Neural cell (in vitro differentiated cells): ENCODE measurements at regions not wholly inside any gene's neighbourhood (a gene's known extent, or its start where the extent isn't known, plus 50 kb on each side); places are given as distances from the start of the nearest gene placed in this dataset.

Experiments
- H2AFZ ChIP-seq: fragments of 200-600, 300-800 bp; sonication (generic), shearing (Covaris generic); 2 replicates; pipeline ENCODE4 v1.6.0; 2014; ENCODE audit warnings: low read depth, mild to moderate bottlenecking, antibody characterized with exemption, low read length, moderate library complexity
- H3F3A ChIP-seq: fragments of 200-600 bp; shearing (Covaris generic); 2 replicates; pipeline ENCODE4 v1.6.1; 2016; ENCODE audit warnings: mild to moderate bottlenecking, moderate library complexity, mixed read lengths, antibody characterized with exemption, low read length; ENCODE audit not compliant: insufficient read depth, poor library complexity, severe bottlenecking
- H3K27ac ChIP-seq: fragments of 200-600, 300-800 bp; sonication (generic), shearing (Covaris generic); 2 replicates; pipeline ENCODE4 v1.5.1; 2014; ENCODE audit warnings: mild to moderate bottlenecking, low read length, moderate library complexity
- H3K27me3 ChIP-seq: fragments of 300-800, 200-600 bp; sonication (generic), shearing (Covaris generic); 2 replicates; pipeline ENCODE4 v1.6.0; 2014; ENCODE audit warnings: mild to moderate bottlenecking, low read depth, low read length, moderate library complexity; ENCODE audit not compliant: insufficient read depth
- H3K36me3 ChIP-seq: fragments of 300-800, 200-600 bp; sonication (generic), shearing (Covaris generic); 2 replicates; pipeline ENCODE4 v1.5.1; 2014; ENCODE audit warnings: mild to moderate bottlenecking, antibody characterized with exemption, low read length, moderate library complexity; ENCODE audit not compliant: insufficient read depth
- H3K4me2 ChIP-seq: fragments of 300-800, 200-600 bp; sonication (generic), shearing (Covaris generic); 2 replicates; pipeline ENCODE4 v1.6.0; 2014; ENCODE audit warnings: mild to moderate bottlenecking, low read length
- H3K4me3 ChIP-seq: fragments of 300-800, 200-600 bp; sonication (generic), shearing (Covaris generic); 2 replicates; pipeline ENCODE4 v1.5.1; 2014; ENCODE audit warnings: mild to moderate bottlenecking, low read length, moderate library complexity
- H3K79me2 ChIP-seq: fragments of 200-600 bp; shearing (Covaris generic); replicated peaks from 2 replicates; pipeline ENCODE4 v1.6.0; 2014; ENCODE audit warnings: mild to moderate bottlenecking, low read length, moderate library complexity; ENCODE audit not compliant: insufficient read depth
- H3K9ac ChIP-seq: fragments of 300-800, 200-600 bp; sonication (generic), shearing (Covaris generic); 2 replicates; pipeline ENCODE4 v1.6.1; 2016; ENCODE audit warnings: mild to moderate bottlenecking, low read length, mixed read lengths
- H3K9me2 ChIP-seq: fragments of 200-600 bp; shearing (Covaris generic); 2 replicates; pipeline ENCODE4 v1.6.1; 2016; ENCODE audit warnings: mild to moderate bottlenecking, low read length, mixed read lengths; ENCODE audit not compliant: insufficient read depth
- H3K9me3 ChIP-seq: fragments of 200-600, 300-800 bp; sonication (generic), shearing (Covaris generic); 2 replicates; pipeline ENCODE4 v1.6.1; 2016; ENCODE audit warnings: mild to moderate bottlenecking, mixed run types, low read length, moderate library complexity, mixed read lengths
- H4K20me1 ChIP-seq: fragments of 200-600 bp; shearing (Covaris generic); 2 replicates; pipeline ENCODE4 v1.6.1; 2016; ENCODE audit warnings: mild to moderate bottlenecking, mixed run types; ENCODE audit not compliant: insufficient read depth
- EP300 ChIP-seq: fragments of 450-650 bp; conservative IDR thresholded peaks from 2 replicates; pipeline ENCODE4 v1.6.1; 2014; ENCODE audit warnings: antibody characterized with exemption, mild to moderate bottlenecking, moderate library complexity; ENCODE audit not compliant: poor library complexity, severe bottlenecking
- MXI1 ChIP-seq: fragments of 450-650 bp; conservative IDR thresholded peaks from 2 replicates; pipeline ENCODE4 v1.6.1; 2014; ENCODE audit warnings: antibody characterized with exemption, mild to moderate bottlenecking; ENCODE audit not compliant: poor library complexity, severe bottlenecking
- POLR2AphosphoS5 ChIP-seq: IDR thresholded peaks from 2 replicates; pipeline ENCODE4 v1.6.1; 2012
- SMC3 ChIP-seq: fragments of 450-650 bp; conservative IDR thresholded peaks from 2 replicates; pipeline ENCODE4 v1.6.1; 2014; ENCODE audit warnings: antibody characterized with exemption, mild to moderate bottlenecking, moderate library complexity; ENCODE audit not compliant: poor library complexity
- TAF1 ChIP-seq: IDR thresholded peaks from 2 replicates; pipeline ENCODE4 v1.6.1; 2012; ENCODE audit warnings: low read depth
- TF ChIP-seq, protein P1 (sequence below): IDR thresholded peaks from 2 replicates; pipeline ENCODE4 v1.6.1; 2012; ENCODE audit warnings: borderline replicate concordance
- TF ChIP-seq, protein P2 (sequence below): fragments of 450-650 bp; IDR thresholded peaks from 2 replicates; pipeline ENCODE4 v1.5.1; 2014; ENCODE audit warnings: antibody characterized with exemption, mild to moderate bottlenecking, moderate library complexity; ENCODE audit not compliant: poor library complexity, severe bottlenecking

DNA sequence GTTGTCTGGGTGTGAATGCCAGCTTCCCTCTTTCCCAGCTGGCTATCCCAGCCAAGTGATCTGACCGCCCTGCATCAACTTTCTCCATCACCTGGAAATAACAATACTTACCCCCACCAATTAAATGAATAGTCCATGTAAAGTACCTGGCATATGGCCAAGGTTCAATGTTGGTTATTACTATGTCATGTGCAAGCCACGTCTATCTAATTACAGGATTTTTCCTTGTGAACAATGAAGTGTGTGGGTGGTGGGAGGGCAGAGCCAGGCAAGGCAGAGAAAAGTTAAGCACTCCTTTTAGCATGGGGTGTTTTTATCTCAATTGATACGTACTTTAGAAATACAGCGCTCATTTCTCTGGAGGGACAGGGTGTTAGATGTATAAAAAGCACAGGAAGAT, 121.1 kb downstream of the NHLRC3 start:
- Histone ChIP-seq H4K20me1 (no peaks in the 10 kb centered on the region), H3K79me2 (no peaks in the 10 kb centered on the region), H3K9me3 (no peaks in the 10 kb centered on the region), H3K9ac (no peak overlapping the region), H3F3A (no peaks in the 10 kb centered on the region), H3K4me3 (no peak overlapping the region), H3K27ac (no peak overlapping the region), H2AFZ (no peak overlapping the region), H3K27me3 (no peaks in the 10 kb centered on the region), H3K9me2 (no peaks in the 10 kb centered on the region), H3K4me2 (no peak overlapping the region), H3K36me3 (no peaks in the 10 kb centered on the region)
- TF ChIP-seq, protein P1, sequence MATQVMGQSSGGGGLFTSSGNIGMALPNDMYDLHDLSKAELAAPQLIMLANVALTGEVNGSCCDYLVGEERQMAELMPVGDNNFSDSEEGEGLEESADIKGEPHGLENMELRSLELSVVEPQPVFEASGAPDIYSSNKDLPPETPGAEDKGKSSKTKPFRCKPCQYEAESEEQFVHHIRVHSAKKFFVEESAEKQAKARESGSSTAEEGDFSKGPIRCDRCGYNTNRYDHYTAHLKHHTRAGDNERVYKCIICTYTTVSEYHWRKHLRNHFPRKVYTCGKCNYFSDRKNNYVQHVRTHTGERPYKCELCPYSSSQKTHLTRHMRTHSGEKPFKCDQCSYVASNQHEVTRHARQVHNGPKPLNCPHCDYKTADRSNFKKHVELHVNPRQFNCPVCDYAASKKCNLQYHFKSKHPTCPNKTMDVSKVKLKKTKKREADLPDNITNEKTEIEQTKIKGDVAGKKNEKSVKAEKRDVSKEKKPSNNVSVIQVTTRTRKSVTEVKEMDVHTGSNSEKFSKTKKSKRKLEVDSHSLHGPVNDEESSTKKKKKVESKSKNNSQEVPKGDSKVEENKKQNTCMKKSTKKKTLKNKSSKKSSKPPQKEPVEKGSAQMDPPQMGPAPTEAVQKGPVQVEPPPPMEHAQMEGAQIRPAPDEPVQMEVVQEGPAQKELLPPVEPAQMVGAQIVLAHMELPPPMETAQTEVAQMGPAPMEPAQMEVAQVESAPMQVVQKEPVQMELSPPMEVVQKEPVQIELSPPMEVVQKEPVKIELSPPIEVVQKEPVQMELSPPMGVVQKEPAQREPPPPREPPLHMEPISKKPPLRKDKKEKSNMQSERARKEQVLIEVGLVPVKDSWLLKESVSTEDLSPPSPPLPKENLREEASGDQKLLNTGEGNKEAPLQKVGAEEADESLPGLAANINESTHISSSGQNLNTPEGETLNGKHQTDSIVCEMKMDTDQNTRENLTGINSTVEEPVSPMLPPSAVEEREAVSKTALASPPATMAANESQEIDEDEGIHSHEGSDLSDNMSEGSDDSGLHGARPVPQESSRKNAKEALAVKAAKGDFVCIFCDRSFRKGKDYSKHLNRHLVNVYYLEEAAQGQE, result no peak
- no peak for TF ChIP-seq SMC3
- TF ChIP-seq, protein P2, sequence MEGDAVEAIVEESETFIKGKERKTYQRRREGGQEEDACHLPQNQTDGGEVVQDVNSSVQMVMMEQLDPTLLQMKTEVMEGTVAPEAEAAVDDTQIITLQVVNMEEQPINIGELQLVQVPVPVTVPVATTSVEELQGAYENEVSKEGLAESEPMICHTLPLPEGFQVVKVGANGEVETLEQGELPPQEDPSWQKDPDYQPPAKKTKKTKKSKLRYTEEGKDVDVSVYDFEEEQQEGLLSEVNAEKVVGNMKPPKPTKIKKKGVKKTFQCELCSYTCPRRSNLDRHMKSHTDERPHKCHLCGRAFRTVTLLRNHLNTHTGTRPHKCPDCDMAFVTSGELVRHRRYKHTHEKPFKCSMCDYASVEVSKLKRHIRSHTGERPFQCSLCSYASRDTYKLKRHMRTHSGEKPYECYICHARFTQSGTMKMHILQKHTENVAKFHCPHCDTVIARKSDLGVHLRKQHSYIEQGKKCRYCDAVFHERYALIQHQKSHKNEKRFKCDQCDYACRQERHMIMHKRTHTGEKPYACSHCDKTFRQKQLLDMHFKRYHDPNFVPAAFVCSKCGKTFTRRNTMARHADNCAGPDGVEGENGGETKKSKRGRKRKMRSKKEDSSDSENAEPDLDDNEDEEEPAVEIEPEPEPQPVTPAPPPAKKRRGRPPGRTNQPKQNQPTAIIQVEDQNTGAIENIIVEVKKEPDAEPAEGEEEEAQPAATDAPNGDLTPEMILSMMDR, result no peak
- no peak for TF ChIP-seq MXI1

GRCh38 chr13:39159846-39160370, 121.7 kb downstream of the NHLRC3 start:
- H3F3A ChIP-seq, result no peaks in the 10 kb centered on the region
- H3K4me3 ChIP-seq, result no peak overlapping the region
- H3K27ac ChIP-seq, result no peak overlapping the region
- TF ChIP-seq, protein P2, result no peak
- TF ChIP-seq, protein P1, result no peak
- no peak for TF ChIP-seq EP300
- no peak for TF ChIP-seq SMC3
- TF ChIP-seq TAF1, result no peak
- TF ChIP-seq MXI1, result no peak
- no peak for TF ChIP-seq POLR2AphosphoS5
- no peaks in the 10 kb centered on the region for H3K36me3 ChIP-seq
- no peak overlapping the region for H3K9ac ChIP-seq
- H3K9me3 ChIP-seq, result no peaks in the 10 kb centered on the region
- no peaks in the 10 kb centered on the region for H3K27me3 ChIP-seq
- H3K79me2 ChIP-seq, result no peaks in the 10 kb centered on the region
- no peaks in the 10 kb centered on the region for H4K20me1 ChIP-seq
- no peak overlapping the region for H3K4me2 ChIP-seq
- H2AFZ ChIP-seq, result no peak overlapping the region
- no peaks in the 10 kb centered on the region for H3K9me2 ChIP-seq
